ENCODE measurements at regions not wholly inside any gene's neighbourhood (a gene's known extent, or its start where the extent isn't known, plus 50 kb on each side); places are given as distances from the start of the nearest gene placed in this dataset.

GRCh38 chr3:111253733-111254132 lies 182.1 kb downstream of the NECTIN3 start:
- H3K4me3 ChIP-seq, result no peak overlapping the region
- intact Hi-C loops (cut with DNase I; ENCODE audit: low total_unique reads), result no loop called here
- TF ChIP-seq CTCF (IDR thresholded peaks at IDR 0.05), result no peak
- H3K36me3 ChIP-seq (ENCODE audit: low read depth, missing control alignments), result no peaks in the 10 kb centered on the region
- no peaks in the 10 kb centered on the region for H3K9me3 ChIP-seq
- H3K27me3 ChIP-seq, result no peaks in the 10 kb centered on the region
- no peaks in the 10 kb centered on the region for H3K4me1 ChIP-seq
- no peak for DNase-seq
- no peak overlapping the region for H3K27ac ChIP-seq
- 89 to 94% methylated on average over 2 of the region's 2 CpGs for WGBS, 2 donors

- Histone ChIP-seq H3K4me1 (no peaks in the 10 kb centered on the region), H3K36me3 (ENCODE audit: low read depth, missing control alignments) (no peaks in the 10 kb centered on the region), H3K4me3 (no peak overlapping the region), H3K27ac (no peak overlapping the region), H3K27me3 (no peaks in the 10 kb centered on the region), H3K9me3 (no peaks in the 10 kb centered on the region)
- no peak for DNase-seq
- intact Hi-C loops (cut with DNase I; ENCODE audit: low total_unique reads), result no loop called here
- TF ChIP-seq POLR2A (IDR thresholded peaks at IDR 0.05), result no peak
- TF ChIP-seq CTCF (IDR thresholded peaks at IDR 0.05), result no peak
Measured at GRCh38 chr3:111260878-111261277, 189.3 kb downstream of the NECTIN3 start.

GRCh38 chr3:111269777-111270176 lies 198.2 kb downstream of the NECTIN3 start:
- H3K27ac ChIP-seq, result no peak overlapping the region
- H3K4me1 ChIP-seq, result no peaks in the 10 kb centered on the region
- intact Hi-C loops (cut with DNase I; ENCODE audit: low total_unique reads), result no loop called here
- H3K27me3 ChIP-seq, result no peaks in the 10 kb centered on the region
- H3K4me3 ChIP-seq, result no peak overlapping the region
- TF ChIP-seq POLR2A (IDR thresholded peaks at IDR 0.05) (no peak), CTCF (IDR thresholded peaks at IDR 0.05) (no peak)
- no peaks in the 10 kb centered on the region for H3K36me3 ChIP-seq (ENCODE audit: low read depth, missing control alignments)
- 61 to 76% methylated on average over 2 of the region's 2 CpGs for WGBS, 2 donors
- no peaks in the 10 kb centered on the region for H3K9me3 ChIP-seq
- no peak for DNase-seq

DNA sequence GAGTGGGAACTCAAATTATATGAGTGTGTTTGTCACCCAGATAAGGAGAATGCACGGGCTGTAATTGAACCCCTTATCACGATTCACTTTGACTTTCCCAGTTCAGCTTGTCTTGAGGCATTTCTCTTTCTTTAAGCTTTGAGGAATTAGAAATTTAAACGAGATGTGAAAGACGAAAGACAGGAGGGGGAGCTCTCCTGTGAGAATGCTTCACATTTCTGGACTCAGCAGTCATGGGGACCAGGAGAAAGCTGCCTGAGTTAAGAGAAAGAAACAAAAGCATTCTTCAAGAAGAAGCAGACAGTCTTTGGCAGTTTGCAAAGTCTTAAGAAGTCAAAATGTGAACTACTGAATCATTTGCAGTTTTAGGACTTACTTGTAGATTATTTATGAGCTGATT lies 205.6 kb downstream of the NECTIN3 start:
- Histone ChIP-seq H3K4me3 (no peak overlapping the region), H3K27me3 (no peaks in the 10 kb centered on the region), H3K9me3 (no peaks in the 10 kb centered on the region), H3K36me3 (ENCODE audit: low read depth, missing control alignments) (no peaks in the 10 kb centered on the region), H3K27ac (no peak overlapping the region), H3K4me1 (no peaks in the 10 kb centered on the region)
- intact Hi-C loops (cut with DNase I; ENCODE audit: low total_unique reads), result no loop called here
- TF ChIP-seq CTCF (IDR thresholded peaks at IDR 0.05) (no peak), POLR2A (IDR thresholded peaks at IDR 0.05) (no peak)
- DNase-seq, result peak; percentile 21
- WGBS, 2 donors, result 23 to 37% methylated on average over 4 of the region's 4 CpGs

- intact Hi-C loops (cut with DNase I; ENCODE audit: low total_unique reads), result no loop called here
- no peaks in the 10 kb centered on the region for H3K4me1 ChIP-seq
- no peak for DNase-seq
- no peaks in the 10 kb centered on the region for H3K27me3 ChIP-seq
- no peak overlapping the region for H3K4me3 ChIP-seq
- H3K27ac ChIP-seq, result no peak overlapping the region
- TF ChIP-seq CTCF (IDR thresholded peaks at IDR 0.05) (no peak), POLR2A (IDR thresholded peaks at IDR 0.05) (no peak)
- H3K9me3 ChIP-seq, result no peaks in the 10 kb centered on the region
- H3K36me3 ChIP-seq (ENCODE audit: low read depth, missing control alignments), result no peaks in the 10 kb centered on the region
Measured at GRCh38 chr3:111278959-111279358, 207.3 kb downstream of the NECTIN3 start.

Data from testis (tissue), 2 donors.